ENCODE measurements at regions not wholly inside any gene's neighbourhood (a gene's known extent, or its start where the extent isn't known, plus 50 kb on each side); places are given as distances from the start of the nearest gene placed in this dataset.

GRCh38 chr7:86932038-86932512 is 127.4 kb downstream of the ELAPOR2 start:
- Histone ChIP-seq H4K20me1 (ENCODE audit: insufficient read depth, low read length) (no peaks in the 10 kb centered on the region), H3K9ac (ENCODE audit: insufficient read depth, low read length, poor library complexity, severe bottlenecking) (no peak overlapping the region), H3K27me3 (ENCODE audit: control insufficient read depth in 2 of 2, insufficient read depth in 2 of 2, low read length in 2 of 2) (no peaks in the 10 kb centered on the region), H3K79me2 (ENCODE audit: insufficient read depth, low read length) (no peaks in the 10 kb centered on the region), H3K4me3 (replicated peaks in 1 of 3; ENCODE audit: low read depth in 2 of 3, low read length in 3 of 3) (no peak overlapping the region), H2AFZ (ENCODE audit: insufficient read depth, low read depth, low read length, poor library complexity, severe bottlenecking) (no peak overlapping the region), H3K9me3 (replicated peaks in 1 of 2; ENCODE audit: control insufficient read depth in 1 of 2, insufficient read depth in 1 of 2, low read length in 2 of 2) (peaks cover 0 to 2% of the 10 kb centered on the region in 2 donors), H3K4me1 (ENCODE audit: control insufficient read depth in 1 of 2, insufficient read depth in 2 of 2, low read length in 2 of 2) (peaks cover 12 to 14% of the 10 kb centered on the region in 2 donors), H3K4me2 (replicated peaks; ENCODE audit: extremely low read depth, low read length, poor library complexity, severe bottlenecking) (no peak overlapping the region), H3K36me3 (replicated peaks in 1 of 2; ENCODE audit: control insufficient read depth in 1 of 2, insufficient read depth in 2 of 2, low read length in 2 of 2) (no peaks in the 10 kb centered on the region), H3K27ac (ENCODE audit: low read depth in 1 of 2, low read length in 2 of 2) (peak overlapping the region in 1 of 2 donors; percentile 14)
- 73% methylated on average over 2 of the region's 3 CpGs for WGBS (ENCODE audit: insufficient coverage)
- Mint-ChIP-seq H3K9me3 (peaks cover 0 to 7% (median 3%) of the 10 kb centered on the region in 7 donors), H3K4me3 (no peak overlapping the region), H3K27ac (peak overlapping the region in 6 of 7 donors; percentile 1 to 74 (median 26)), H3K36me3 (no peaks in the 10 kb centered on the region), H3K4me1 (peaks cover 20% of the 10 kb centered on the region), H3K27me3 (ENCODE audit: low read depth in 3 of 3) (peaks cover 0 to 2% (median 1%) of the 10 kb centered on the region in 3 donors)
- intact Hi-C loops (cut with micrococcal nuclease): loop anchor here in 1 of 2 donors (10.0 kb wide), 1 partner anchor 303 kb away; no protein-coding TSS in a partner anchor
- no peak for TF ChIP-seq CTCF (IDR thresholded peaks at IDR 0.05)
- peak; percentile 12 to 31 (median 25) for DNase-seq

GRCh38 chr7:86931439-86931838 is 128.0 kb downstream of the ELAPOR2 start:
- H3K4me3 Mint-ChIP-seq: no peak overlapping the region
- peaks cover 0 to 7% (median 3%) of the 10 kb centered on the region in 7 donors for H3K9me3 Mint-ChIP-seq
- no peak overlapping the region for H3K4me3 ChIP-seq (replicated peaks in 1 of 3; ENCODE audit: low read depth in 2 of 3, low read length in 3 of 3)
- no peaks in the 10 kb centered on the region for H3K36me3 ChIP-seq (replicated peaks in 1 of 2; ENCODE audit: control insufficient read depth in 1 of 2, insufficient read depth in 2 of 2, low read length in 2 of 2)
- no peak for DNase-seq
- no peak overlapping the region for H3K9ac ChIP-seq (ENCODE audit: insufficient read depth, low read length, poor library complexity, severe bottlenecking)
- no peaks in the 10 kb centered on the region for H3K36me3 Mint-ChIP-seq
- H3K4me1 ChIP-seq (ENCODE audit: control insufficient read depth in 1 of 2, insufficient read depth in 2 of 2, low read length in 2 of 2): peaks cover 12 to 14% of the 10 kb centered on the region in 2 donors
- H3K27me3 ChIP-seq (ENCODE audit: control insufficient read depth in 2 of 2, insufficient read depth in 2 of 2, low read length in 2 of 2): no peaks in the 10 kb centered on the region
- TF ChIP-seq CTCF (IDR thresholded peaks at IDR 0.05): no peak
- H4K20me1 ChIP-seq (ENCODE audit: insufficient read depth, low read length): no peaks in the 10 kb centered on the region
- peak overlapping the region in 1 of 2 donors; percentile 14 for H3K27ac ChIP-seq (ENCODE audit: low read depth in 1 of 2, low read length in 2 of 2)
- no peak overlapping the region for H3K27ac Mint-ChIP-seq
- no CpG with 5 or more reads among the region's 2 CpGs for WGBS (ENCODE audit: insufficient coverage)
- H3K9me3 ChIP-seq (replicated peaks in 1 of 2; ENCODE audit: control insufficient read depth in 1 of 2, insufficient read depth in 1 of 2, low read length in 2 of 2): peaks cover 0 to 2% of the 10 kb centered on the region in 2 donors
- no peak overlapping the region for H3K4me2 ChIP-seq (replicated peaks; ENCODE audit: extremely low read depth, low read length, poor library complexity, severe bottlenecking)
- no peaks in the 10 kb centered on the region for H3K79me2 ChIP-seq (ENCODE audit: insufficient read depth, low read length)
- H3K4me1 Mint-ChIP-seq: peaks cover 22% of the 10 kb centered on the region
- intact Hi-C loops (cut with micrococcal nuclease): loop anchor here in 1 of 2 donors (10.0 kb wide), 1 partner anchor 303 kb away; no protein-coding TSS in a partner anchor
- peaks cover 0 to 2% (median 2%) of the 10 kb centered on the region in 3 donors for H3K27me3 Mint-ChIP-seq (ENCODE audit: low read depth in 3 of 3)
- H2AFZ ChIP-seq (ENCODE audit: insufficient read depth, low read depth, low read length, poor library complexity, severe bottlenecking): no peak overlapping the region

Data from CD14-positive monocyte (primary cell).